Endothelial cell of umbilical vein (primary cell): ENCODE measurements at regions not wholly inside any gene's neighbourhood (a gene's known extent, or its start where the extent isn't known, plus 50 kb on each side); places are given as distances from the start of the nearest gene placed in this dataset.

Experiments
- BruUV-seq: library from RNA; stranded (reverse); fragments of 400-500 nt; replicated peaks from 2 replicates; lab custom pipeline; 2021; lab: Mats Ljungman, UMichigan
- CTCF ChIA-PET: fragments of 300-600, 350-600 bp; sonication (Branson Sonifier 250); formaldehyde crosslinking; loops from one replicate; lab custom pipeline; 2021; ENCODE audit warnings: antibody characterized with exemption, inconsistent platforms; lab: Charles Lee
- POLR2A ChIA-PET: fragments of 300-600, 350-600 bp; sonication (Branson Sonifier 250); formaldehyde crosslinking; loops from one replicate; lab custom pipeline; 2021; ENCODE audit warnings: antibody characterized with exemption, inconsistent platforms; lab: Charles Lee
- DNase-seq: peaks from one replicate; pipeline ENCODE4 v3.0.0-alpha.2; 2011; ENCODE audit warnings: low read depth, low spot score
- FAIRE-seq: peaks from 2 replicates; lab custom pipeline; 2011; peaks lifted over from hg19 to GRCh38; lab: Jason Lieb, UNC
- H2AFZ ChIP-seq: 2 replicates; pipeline ENCODE4 v1.6.0; 2012; ENCODE audit warnings: low read depth, low read length, control low read depth, inconsistent platforms
- H3K27ac ChIP-seq: 2 replicates; pipeline ENCODE4 v1.5.1; 2011; ENCODE audit warnings: low read depth, mild to moderate bottlenecking, control low read depth, low read length, moderate library complexity; ENCODE audit not compliant: insufficient read depth
- H3K27me3 ChIP-seq, 2 experiments: 2 replicates each; pipeline versions ENCODE4 v1.6.0 to v1.6.1; 2011; ENCODE audit warnings: low read length in 2 of 2, mixed read lengths in 1 of 2; ENCODE audit not compliant: control insufficient read depth in 2 of 2, insufficient read depth in 2 of 2
- H3K36me3 ChIP-seq, 2 experiments: 2 replicates in 1 of 2; 3 replicates in 1 of 2; pipeline ENCODE4 v1.5.1; 2011; ENCODE audit warnings: low read length in 2 of 2, mild to moderate bottlenecking in 1 of 2, moderate library complexity in 1 of 2; ENCODE audit not compliant: control insufficient read depth in 2 of 2, insufficient read depth in 2 of 2; ENCODE audit errors: extremely low read depth in 1 of 2
- H3K4me1 ChIP-seq: 3 replicates; pipeline ENCODE4 v1.5.1; 2011; ENCODE audit warnings: mild to moderate bottlenecking, low read length; ENCODE audit not compliant: control insufficient read depth, insufficient read depth; ENCODE audit errors: extremely low read depth
- H3K4me2 ChIP-seq: 2 replicates; pipeline ENCODE4 v1.6.1; 2011; ENCODE audit warnings: low read length, control low read depth, mixed read lengths; ENCODE audit not compliant: insufficient read depth
- H3K4me3 ChIP-seq, 3 experiments: fragments of 200-600 bp in 1 of 3; sonication (generic), shearing (Covaris generic) in 1 of 3; replicated peaks in 1 of 3; 2 replicates each; pipeline ENCODE4 v1.5.1; 2011 to 2016; ENCODE audit warnings: control low read depth in 3 of 3, low read length in 3 of 3, mild to moderate bottlenecking in 2 of 3, inconsistent platforms in 1 of 3, low read depth in 1 of 3, moderate library complexity in 1 of 3; ENCODE audit not compliant: insufficient read depth in 1 of 3
- H3K79me2 ChIP-seq: 2 replicates; pipeline ENCODE4 v1.6.0; 2012; ENCODE audit warnings: low read length, inconsistent platforms; ENCODE audit not compliant: control insufficient read depth, insufficient read depth
- H3K9ac ChIP-seq: replicated peaks from 2 replicates; pipeline ENCODE3; 2011; ENCODE audit warnings: low read length, control low read depth; ENCODE audit not compliant: insufficient read depth; ENCODE audit errors: extremely low read depth
- H3K9me1 ChIP-seq: replicated peaks from 3 replicates; pipeline ENCODE4 v1.6.0; 2011; ENCODE audit warnings: mild to moderate bottlenecking, low read length; ENCODE audit not compliant: control insufficient read depth, insufficient read depth; ENCODE audit errors: extremely low read depth
- H3K9me3 ChIP-seq: replicated peaks from 2 replicates; pipeline ENCODE4 v1.5.1; 2012; ENCODE audit warnings: low read length, inconsistent platforms; ENCODE audit not compliant: control insufficient read depth, insufficient read depth
- H4K20me1 ChIP-seq: replicated peaks from 2 replicates; pipeline ENCODE3; 2011; ENCODE audit warnings: mild to moderate bottlenecking, low read length; ENCODE audit not compliant: control insufficient read depth, insufficient read depth; ENCODE audit errors: extremely low read depth
- EZH2 ChIP-seq: IDR thresholded peaks from 2 replicates; pipeline ENCODE4 v1.6.1; 2012; ENCODE audit warnings: borderline replicate concordance, low read depth, mild to moderate bottlenecking, moderate library complexity, low read length, inconsistent platforms; ENCODE audit not compliant: severe bottlenecking
- FOS ChIP-seq: IDR thresholded peaks from 2 replicates; pipeline ENCODE4 v1.6.1; 2011; ENCODE audit warnings: mild to moderate bottlenecking, low read length, moderate library complexity, borderline replicate concordance; ENCODE audit not compliant: insufficient read depth
- GATA2 ChIP-seq: IDR thresholded peaks from 2 replicates; pipeline ENCODE4 v1.7.0; 2011; ENCODE audit warnings: low read depth, mild to moderate bottlenecking, moderate library complexity, mixed read lengths, low read length; ENCODE audit not compliant: insufficient read length, insufficient read depth
- JUN ChIP-seq: IDR thresholded peaks from 2 replicates; pipeline ENCODE4 v1.6.1; 2011; ENCODE audit warnings: borderline replicate concordance, low read depth; ENCODE audit not compliant: insufficient read length, insufficient read depth
- MYC ChIP-seq: IDR thresholded peaks from one replicate; pipeline ENCODE4 v1.6.1; 2011; ENCODE audit warnings: mild to moderate bottlenecking, low read depth, low read length
- POLR2A ChIP-seq: IDR thresholded peaks from 2 replicates; pipeline ENCODE4 v1.6.1; 2012; ENCODE audit warnings: low read depth, mild to moderate bottlenecking, control low read depth, low read length
- POLR2AphosphoS5 ChIP-seq: IDR thresholded peaks from 2 replicates; pipeline ENCODE4 v1.6.1; 2012; ENCODE audit warnings: low read depth, mild to moderate bottlenecking, control low read depth, low read length, moderate library complexity; ENCODE audit not compliant: insufficient read depth
- dilution Hi-C: fragments of 300-500 bp; cut with MboI; formaldehyde crosslinking; loops from one replicate; pipeline ENCODE4 v1.15.0; 2019; ENCODE audit warnings: low sequenced_read_pairs; ENCODE audit not compliant: extremely low pct_ligation_motif_present
- intact Hi-C: fragments of 100-400 bp; cut with micrococcal nuclease; formaldehyde crosslinking; loops from one replicate; pipeline ENCODE4 v1.10.0; 2022
- TF ChIP-seq, protein P1 (sequence below): IDR thresholded peaks from 2 replicates; pipeline ENCODE4 v1.6.1; 2011; ENCODE audit not compliant: insufficient read depth, insufficient read length
- TF ChIP-seq, protein P2 (sequence below), 2 donors: IDR thresholded peaks; 1 replicate in 1 of 2; 2 replicates in 1 of 2; pipeline ENCODE4 v1.5.1; 2011; ENCODE audit warnings: low read length in 2 of 2, mild to moderate bottlenecking in 2 of 2, moderate library complexity in 2 of 2, control low read depth in 1 of 2, inconsistent platforms in 1 of 2, low read depth in 1 of 2; ENCODE audit not compliant: insufficient read depth in 1 of 2; ENCODE audit errors: extremely low read depth in 1 of 2

DNA sequence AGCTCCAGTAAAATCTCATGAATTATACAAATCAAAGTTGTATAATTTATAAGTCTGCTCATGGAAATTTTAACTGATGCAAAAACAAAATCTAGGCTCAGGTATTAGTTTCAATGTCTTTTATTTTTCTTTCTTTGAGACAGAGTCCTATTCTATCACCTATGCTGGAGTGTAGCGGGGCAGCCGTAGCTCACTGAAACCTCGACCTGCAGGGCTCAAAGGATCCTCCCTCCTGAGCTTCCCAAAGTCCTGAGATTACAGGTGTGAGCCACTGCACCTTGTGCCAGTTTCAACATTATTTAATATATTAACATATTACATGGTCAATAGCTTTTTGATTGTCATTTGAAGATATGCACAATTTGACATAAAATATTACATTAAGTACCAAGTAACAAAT lies 678.7 kb downstream of the ARAP2 start:
- H3K36me3 ChIP-seq, result no peaks in the 10 kb centered on the region
- peaks cover 3% of the 10 kb centered on the region for H3K9me3 ChIP-seq
- ChIA-PET POLR2A (no interaction called here), CTCF (no interaction called here)
- no peak overlapping the region for H3K4me2 ChIP-seq
- no peaks in the 10 kb centered on the region for H3K9me1 ChIP-seq
- no peak overlapping the region for H3K27ac ChIP-seq
- no peak overlapping the region for H3K9ac ChIP-seq
- H3K4me1 ChIP-seq, result no peaks in the 10 kb centered on the region
- no peaks in the 10 kb centered on the region for H4K20me1 ChIP-seq
- FAIRE-seq (no peak), DNase-seq (no peak)
- no peaks in the 10 kb centered on the region for H3K79me2 ChIP-seq
- no peak overlapping the region for H2AFZ ChIP-seq
- no peak overlapping the region for H3K4me3 ChIP-seq
- no TSS peak for BruUV-seq
- dilution Hi-C loops, result no loop called here
- intact Hi-C loops, result no loop called here
- H3K27me3 ChIP-seq, result no peaks in the 10 kb centered on the region
- no peak for TF ChIP-seq JUN
- TF ChIP-seq, protein P1, sequence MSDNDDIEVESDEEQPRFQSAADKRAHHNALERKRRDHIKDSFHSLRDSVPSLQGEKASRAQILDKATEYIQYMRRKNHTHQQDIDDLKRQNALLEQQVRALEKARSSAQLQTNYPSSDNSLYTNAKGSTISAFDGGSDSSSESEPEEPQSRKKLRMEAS, result no peak
- no peak for TF ChIP-seq POLR2AphosphoS5
- TF ChIP-seq, protein P2, sequence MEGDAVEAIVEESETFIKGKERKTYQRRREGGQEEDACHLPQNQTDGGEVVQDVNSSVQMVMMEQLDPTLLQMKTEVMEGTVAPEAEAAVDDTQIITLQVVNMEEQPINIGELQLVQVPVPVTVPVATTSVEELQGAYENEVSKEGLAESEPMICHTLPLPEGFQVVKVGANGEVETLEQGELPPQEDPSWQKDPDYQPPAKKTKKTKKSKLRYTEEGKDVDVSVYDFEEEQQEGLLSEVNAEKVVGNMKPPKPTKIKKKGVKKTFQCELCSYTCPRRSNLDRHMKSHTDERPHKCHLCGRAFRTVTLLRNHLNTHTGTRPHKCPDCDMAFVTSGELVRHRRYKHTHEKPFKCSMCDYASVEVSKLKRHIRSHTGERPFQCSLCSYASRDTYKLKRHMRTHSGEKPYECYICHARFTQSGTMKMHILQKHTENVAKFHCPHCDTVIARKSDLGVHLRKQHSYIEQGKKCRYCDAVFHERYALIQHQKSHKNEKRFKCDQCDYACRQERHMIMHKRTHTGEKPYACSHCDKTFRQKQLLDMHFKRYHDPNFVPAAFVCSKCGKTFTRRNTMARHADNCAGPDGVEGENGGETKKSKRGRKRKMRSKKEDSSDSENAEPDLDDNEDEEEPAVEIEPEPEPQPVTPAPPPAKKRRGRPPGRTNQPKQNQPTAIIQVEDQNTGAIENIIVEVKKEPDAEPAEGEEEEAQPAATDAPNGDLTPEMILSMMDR (IDR thresholded peaks at IDR 0.05; ENCODE audit: extremely low read depth in 1 of 2, insufficient read depth in 1 of 2, low read depth in 1 of 2, low read length in 2 of 2), result no peak
- TF ChIP-seq EZH2, result no peak
- TF ChIP-seq MYC, result no peak
- no peak for TF ChIP-seq POLR2A
- TF ChIP-seq GATA2, result no peak
- TF ChIP-seq FOS, result no peak
